H1 (cell line): ENCODE measurements at regions not wholly inside any gene's neighbourhood (a gene's known extent, or its start where the extent isn't known, plus 50 kb on each side); places are given as distances from the start of the nearest gene placed in this dataset.

Experiments used
- CTCF ChIA-PET: fragments of 300-600 bp; sonication (Branson Sonifier 250); formaldehyde crosslinking; loops from one replicate; lab custom pipeline; 2021; ENCODE audit not compliant: partially characterized antibody; lab: Charles Lee
- POLR2A ChIA-PET: fragments of 300-600 bp; sonication (Branson Sonifier 250); formaldehyde crosslinking; loops from one replicate; lab custom pipeline; 2021; ENCODE audit warnings: inconsistent platforms; ENCODE audit not compliant: partially characterized antibody; lab: Charles Lee
- DNase-seq, 2 experiments: peaks; one replicate each; pipeline versions ENCODE4 v3.0.0 to v3.0.0-alpha.2; 2010 to 2022; ENCODE audit warnings: low spot score in 2 of 2, low read depth in 1 of 2, mixed read lengths in 1 of 2
- FAIRE-seq: peaks from 2 replicates; lab custom pipeline; 2011; peaks lifted over from hg19 to GRCh38; lab: Jason Lieb, UNC
- H2AFZ ChIP-seq: 2 replicates; pipeline ENCODE4 v1.8.1; 2012; ENCODE audit warnings: low read length, inconsistent platforms
- H2AK5ac ChIP-seq: 2 replicates; pipeline ENCODE4 v1.6.1; 2013; ENCODE audit warnings: low read depth, low read length
- H2BK120ac ChIP-seq: replicated peaks from 2 replicates; pipeline ENCODE3; 2013; ENCODE audit warnings: low read depth, low read length, inconsistent platforms
- H2BK12ac ChIP-seq: 2 replicates; pipeline ENCODE4 v1.6.1; 2013; ENCODE audit warnings: low read depth, low read length
- H2BK15ac ChIP-seq: 2 replicates; pipeline ENCODE4 v1.6.1; 2013; ENCODE audit warnings: low read length
- H2BK20ac ChIP-seq: 2 replicates; pipeline ENCODE4 v1.6.1; 2013; ENCODE audit warnings: low read length
- H2BK5ac ChIP-seq: 2 replicates; pipeline ENCODE4 v1.6.1; 2013; ENCODE audit warnings: low read depth, low read length
- H3K14ac ChIP-seq: 2 replicates; pipeline ENCODE4 v1.6.1; 2013; ENCODE audit warnings: inconsistent platforms; ENCODE audit not compliant: insufficient read length
- H3K18ac ChIP-seq: 2 replicates; pipeline ENCODE4 v1.6.1; 2013; ENCODE audit warnings: low read length; ENCODE audit errors: extremely low read depth
- H3K23ac ChIP-seq: 2 replicates; pipeline ENCODE4 v1.6.1; 2013; ENCODE audit warnings: inconsistent platforms; ENCODE audit not compliant: insufficient read length
- H3K23me2 ChIP-seq: 2 replicates; pipeline ENCODE4 v1.6.1; 2013; ENCODE audit warnings: low read depth, low read length
- H3K27ac ChIP-seq: 2 replicates; pipeline ENCODE4 v1.6.1; 2011; ENCODE audit warnings: low read depth, low read length, inconsistent platforms
- H3K27me3 ChIP-seq, 4 experiments: replicated peaks in 1 of 4; 1 replicate in 1 of 4; 2 replicates in 3 of 4; pipeline versions ENCODE4 v1.6.1 to v1.8.1; 2011 to 2013; ENCODE audit warnings: low read length in 3 of 4, mild to moderate bottlenecking in 3 of 4, inconsistent platforms in 2 of 4, mixed read lengths in 2 of 4, moderate library complexity in 1 of 4; ENCODE audit not compliant: control insufficient read depth in 3 of 4, insufficient read depth in 3 of 4; ENCODE audit errors: extremely low read depth in 1 of 4
- H3K36me3 ChIP-seq, 4 experiments: 2 replicates each; pipeline versions ENCODE4 v1.6.1 to v1.8.1; 2011 to 2013; ENCODE audit warnings: mild to moderate bottlenecking in 4 of 4, low read length in 3 of 4, moderate library complexity in 2 of 4, control low read depth in 1 of 4, inconsistent platforms in 1 of 4; ENCODE audit not compliant: insufficient read depth in 4 of 4, control insufficient read depth in 2 of 4
- H3K4ac ChIP-seq: replicated peaks from 2 replicates; pipeline ENCODE3; 2013; ENCODE audit warnings: low read length, low read depth, mixed read lengths, inconsistent platforms; ENCODE audit not compliant: insufficient read length
- H3K4me1 ChIP-seq, 4 experiments: replicated peaks in 1 of 4; 1 replicate in 1 of 4; 2 replicates in 3 of 4; pipeline versions ENCODE4 v1.6.1 to v1.8.1; 2011 to 2013; ENCODE audit warnings: low read length in 3 of 4, inconsistent platforms in 2 of 4, mixed read lengths in 1 of 4; ENCODE audit not compliant: insufficient read depth in 4 of 4, control insufficient read depth in 3 of 4
- H3K4me2 ChIP-seq, 2 experiments: 2 replicates each; pipeline versions ENCODE4 v1.6.1 to v1.8.1; 2011 to 2013; ENCODE audit warnings: low read depth in 2 of 2, low read length in 2 of 2, control low read depth in 1 of 2, inconsistent platforms in 1 of 2, mild to moderate bottlenecking in 1 of 2; ENCODE audit not compliant: insufficient read depth in 1 of 2
- H3K4me3 ChIP-seq, 4 experiments: fragments of 200-600, 300-600 bp in 1 of 4; sonication (generic), shearing (Covaris generic), sonication (Bioruptor Twin) in 1 of 4; 2 replicates each; pipeline versions ENCODE4 v1.5.1 to v1.8.1; 2011 to 2016; ENCODE audit warnings: low read length in 4 of 4, low read depth in 3 of 4, control low read depth in 2 of 4, inconsistent platforms in 2 of 4, mild to moderate bottlenecking in 2 of 4, mixed read lengths in 1 of 4, moderate library complexity in 1 of 4; ENCODE audit not compliant: insufficient read depth in 2 of 4; ENCODE audit errors: extremely low read depth in 1 of 4
- H3K56ac ChIP-seq: replicated peaks from 2 replicates; pipeline ENCODE3; 2013; ENCODE audit warnings: low read depth, mild to moderate bottlenecking, mixed read lengths, low read length, inconsistent platforms; ENCODE audit not compliant: insufficient read length
- H3K79me1 ChIP-seq: 2 replicates; pipeline ENCODE4 v1.6.1; 2013; ENCODE audit warnings: low read depth, low read length, control low read depth
- H3K79me2 ChIP-seq, 2 experiments: 2 replicates each; pipeline versions ENCODE4 v1.6.1 to v1.8.1; 2012 to 2013; ENCODE audit warnings: low read length in 2 of 2, mild to moderate bottlenecking in 2 of 2, inconsistent platforms in 1 of 2; ENCODE audit not compliant: insufficient read depth in 2 of 2, control insufficient read depth in 1 of 2
- H3K9ac ChIP-seq, 4 experiments: replicated peaks in 1 of 4; 1 replicate in 1 of 4; 2 replicates in 3 of 4; pipeline versions ENCODE4 v1.6.1 to v1.8.1; 2011 to 2013; ENCODE audit warnings: low read depth in 3 of 4, low read length in 3 of 4, control low read depth in 2 of 4, mild to moderate bottlenecking in 2 of 4, moderate library complexity in 2 of 4, inconsistent platforms in 1 of 4; ENCODE audit errors: extremely low read depth in 1 of 4
- H3K9me3 ChIP-seq, 2 experiments: 2 replicates each; pipeline versions ENCODE4 v1.6.1 to v1.8.1; 2012 to 2013; ENCODE audit warnings: mild to moderate bottlenecking in 2 of 2, moderate library complexity in 2 of 2, control low read depth in 1 of 2, inconsistent platforms in 1 of 2, low read depth in 1 of 2, low read length in 1 of 2, mixed read lengths in 1 of 2; ENCODE audit not compliant: insufficient read depth in 2 of 2
- H4K20me1 ChIP-seq, 2 experiments: replicated peaks in 1 of 2; 2 replicates each; pipeline versions ENCODE3 to v1.8.1; 2011 to 2013; ENCODE audit warnings: inconsistent platforms in 2 of 2, low read length in 2 of 2, mild to moderate bottlenecking in 1 of 2; ENCODE audit not compliant: insufficient read depth in 2 of 2, control insufficient read depth in 1 of 2
- H4K5ac ChIP-seq: 2 replicates; pipeline ENCODE4 v1.6.1; 2013; ENCODE audit warnings: low read length, low read depth, mixed read lengths, inconsistent platforms; ENCODE audit not compliant: insufficient read length
- H4K8ac ChIP-seq: 2 replicates; pipeline ENCODE4 v1.8.0; 2013; ENCODE audit warnings: mild to moderate bottlenecking, moderate library complexity, low read length, inconsistent platforms; ENCODE audit not compliant: insufficient read depth; ENCODE audit errors: extremely low read depth
- H4K91ac ChIP-seq: replicated peaks from 2 replicates; pipeline ENCODE3; 2013; ENCODE audit warnings: low read length, mixed read lengths, inconsistent platforms; ENCODE audit not compliant: insufficient read length
- BACH1 ChIP-seq: IDR thresholded peaks from 2 replicates; pipeline ENCODE4 v1.6.1; 2012; ENCODE audit warnings: low read length, improper control_type of control experiment
- CREB1 ChIP-seq: IDR thresholded peaks from 2 replicates; pipeline ENCODE4 v1.6.1; 2012; ENCODE audit warnings: inconsistent platforms
- EP300 ChIP-seq, 2 experiments: IDR thresholded peaks; 1 replicate in 1 of 2; 2 replicates in 1 of 2; pipeline ENCODE4 v1.6.1; 2011 to 2012; ENCODE audit warnings: low read depth in 2 of 2, low read length in 2 of 2, mild to moderate bottlenecking in 2 of 2, borderline replicate concordance in 1 of 2, inconsistent platforms in 1 of 2, moderate library complexity in 1 of 2
- FOSL1 ChIP-seq: IDR thresholded peaks from 2 replicates; pipeline ENCODE4 v1.6.1; 2011; ENCODE audit warnings: mild to moderate bottlenecking, low read depth, low read length, moderate library complexity; ENCODE audit not compliant: insufficient read depth
- KDM5A ChIP-seq: fragments of 200-600 bp; IDR thresholded peaks from 2 replicates; pipeline ENCODE4 v1.7.1; 2012; ENCODE audit warnings: mild to moderate bottlenecking, low read length, inconsistent platforms, mixed read lengths
- NANOG ChIP-seq: IDR thresholded peaks from 2 replicates; pipeline ENCODE4 v1.6.1; 2011; ENCODE audit warnings: low read length, low read depth, mild to moderate bottlenecking, inconsistent platforms; ENCODE audit not compliant: insufficient read depth, poor library complexity, severe bottlenecking
- RFX5 ChIP-seq: IDR thresholded peaks from 2 replicates; pipeline ENCODE4 v1.6.1; 2011; ENCODE audit warnings: low read depth, low read length, improper control_type of control experiment, borderline replicate concordance
- WGBS, 2 experiments: shearing (Covaris generic) in 1 of 2; methylation state at CpG; one replicate each; pipeline versions ENCODE4 v1.1.6 to v1.1.7; 2013 to 2015; ENCODE audit warnings: low lambda C conversion rate in 2 of 2, mixed read lengths in 2 of 2, inconsistent platforms in 1 of 2, low coverage in 1 of 2, missing lambda C conversion rate in 1 of 2; ENCODE audit not compliant: insufficient replicate concordance in 2 of 2, insufficient coverage in 1 of 2, insufficient read length in 1 of 2; ENCODE audit errors: extremely low coverage in 1 of 2, missing lambda C conversion rate in 1 of 2; 5-methylcytosine and 5-hydroxymethylcytosine counted together

DNA sequence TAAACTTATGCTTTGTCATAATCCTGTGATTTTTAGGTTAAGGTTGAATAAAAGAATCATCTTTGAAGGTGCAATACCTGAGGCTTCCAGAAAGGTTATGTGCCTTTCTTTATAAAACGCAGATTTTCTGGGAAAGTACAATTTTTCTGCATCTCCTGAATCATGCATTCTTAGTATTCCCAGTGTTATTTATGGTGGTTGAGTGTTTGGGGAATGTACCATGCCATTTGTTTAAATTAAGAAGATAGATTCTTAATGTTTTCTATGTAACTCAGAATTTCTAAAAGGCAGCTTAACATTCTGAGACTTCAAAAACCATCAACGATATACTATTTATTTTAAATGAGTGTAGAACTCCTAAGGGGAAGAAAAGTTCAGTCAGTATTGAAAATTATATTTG lies 108.1 kb upstream of the FBN2 start:
- Histone ChIP-seq H3K18ac (no peak overlapping the region), H3K36me3 (no peaks in the 10 kb centered on the region), H3K23ac (no peak overlapping the region), H2BK5ac (no peak overlapping the region), H4K20me1 (no peaks in the 10 kb centered on the region), H4K5ac (no peak overlapping the region), H3K4me2 (no peak overlapping the region), H3K79me2 (no peaks in the 10 kb centered on the region), H3K9me3 (no peaks in the 10 kb centered on the region), H3K27me3 (no peaks in the 10 kb centered on the region), H2BK20ac (no peak overlapping the region), H2BK12ac (no peak overlapping the region), H3K23me2 (no peaks in the 10 kb centered on the region; the same call in 1 of the 2 replicates), H3K79me1 (no peaks in the 10 kb centered on the region), H2BK120ac (no peak overlapping the region), H3K9ac (no peak overlapping the region), H2AFZ (no peak overlapping the region), H2AK5ac (no peak overlapping the region), H4K8ac (no peak overlapping the region), H3K14ac (no peak overlapping the region), H3K4me1 (no peaks in the 10 kb centered on the region), H4K91ac (no peak overlapping the region), H3K56ac (no peak overlapping the region), H3K4ac (no peak overlapping the region), H3K4me3 (no peak overlapping the region), H2BK15ac (no peak overlapping the region), H3K27ac (no peak overlapping the region)
- POLR2A ChIA-PET: no interaction called here
- FAIRE-seq: no peak
- WGBS, 2 experiments: 95% methylated on average over 2 of the region's 2 CpGs; no CpG with 5 or more reads in 1 of the 2 experiments
- CTCF ChIA-PET: interaction anchor here (1.0 kb wide), 1 partner anchor 29 kb away, joined by 5 read pairs; no protein-coding TSS in a partner anchor
- no peak for DNase-seq
- TF ChIP-seq KDM5A (no peak), EP300 (IDR thresholded peaks at IDR 0.05; ENCODE audit: borderline replicate concordance in 1 of 2, low read depth in 2 of 2, low read length in 2 of 2) (no peak), BACH1 (no peak), RFX5 (no peak), NANOG (no peak), CREB1 (no peak), FOSL1 (no peak)
